ENCODE measurements at regions not wholly inside any gene's neighbourhood (a gene's known extent, or its start where the extent isn't known, plus 50 kb on each side); places are given as distances from the start of the nearest gene placed in this dataset.

DNA sequence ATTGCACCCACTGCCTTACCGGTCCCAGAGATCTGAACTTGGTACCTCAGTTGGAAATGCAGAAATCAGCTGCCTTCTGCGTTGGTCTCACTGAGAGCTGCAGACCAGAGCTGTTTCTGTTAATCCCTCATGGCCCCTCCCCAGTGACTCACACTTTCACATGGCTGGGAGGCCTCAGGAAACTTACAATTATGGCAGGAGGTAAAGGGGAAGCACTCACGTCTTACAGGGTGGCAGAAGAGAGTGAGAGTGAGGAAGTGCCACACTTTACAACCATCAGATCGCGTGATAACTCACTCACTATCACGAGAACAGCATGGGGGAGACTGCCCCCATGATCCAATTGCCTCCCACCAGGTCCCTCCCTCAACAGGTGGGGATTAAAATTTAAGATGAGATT, 648.5 kb downstream of the MTRR start:
- TF ChIP-seq, protein P1, sequence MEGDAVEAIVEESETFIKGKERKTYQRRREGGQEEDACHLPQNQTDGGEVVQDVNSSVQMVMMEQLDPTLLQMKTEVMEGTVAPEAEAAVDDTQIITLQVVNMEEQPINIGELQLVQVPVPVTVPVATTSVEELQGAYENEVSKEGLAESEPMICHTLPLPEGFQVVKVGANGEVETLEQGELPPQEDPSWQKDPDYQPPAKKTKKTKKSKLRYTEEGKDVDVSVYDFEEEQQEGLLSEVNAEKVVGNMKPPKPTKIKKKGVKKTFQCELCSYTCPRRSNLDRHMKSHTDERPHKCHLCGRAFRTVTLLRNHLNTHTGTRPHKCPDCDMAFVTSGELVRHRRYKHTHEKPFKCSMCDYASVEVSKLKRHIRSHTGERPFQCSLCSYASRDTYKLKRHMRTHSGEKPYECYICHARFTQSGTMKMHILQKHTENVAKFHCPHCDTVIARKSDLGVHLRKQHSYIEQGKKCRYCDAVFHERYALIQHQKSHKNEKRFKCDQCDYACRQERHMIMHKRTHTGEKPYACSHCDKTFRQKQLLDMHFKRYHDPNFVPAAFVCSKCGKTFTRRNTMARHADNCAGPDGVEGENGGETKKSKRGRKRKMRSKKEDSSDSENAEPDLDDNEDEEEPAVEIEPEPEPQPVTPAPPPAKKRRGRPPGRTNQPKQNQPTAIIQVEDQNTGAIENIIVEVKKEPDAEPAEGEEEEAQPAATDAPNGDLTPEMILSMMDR (conservative IDR thresholded peaks at IDR 0.05; ENCODE audit: control insufficient read depth, insufficient read depth, low read depth, low read length) = no peak
- DNase-seq (ENCODE audit: low read depth) = no peak
- H3K4me3 ChIP-seq (ENCODE audit: control insufficient read depth, low read depth, low read length) = no peak overlapping the region

DNA sequence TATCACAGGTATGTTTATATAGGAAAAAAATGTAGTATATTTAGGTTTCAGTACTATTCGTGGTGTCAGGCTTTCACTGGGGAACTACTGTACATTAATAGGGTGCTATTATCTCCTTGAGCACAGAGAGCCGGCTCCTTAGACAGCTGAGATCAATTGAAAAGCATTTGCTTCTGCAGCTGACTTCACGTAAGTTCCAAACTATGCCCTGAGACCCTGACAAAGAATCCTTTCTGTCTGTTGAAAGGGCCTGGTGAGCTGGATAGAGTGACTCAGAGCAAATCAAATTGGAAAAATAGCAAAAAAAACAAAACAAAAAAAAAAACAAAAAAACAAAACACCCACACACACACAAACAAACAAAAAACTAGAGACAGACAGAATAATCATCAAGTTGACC, 652.0 kb downstream of the MTRR start:
- DNase-seq (ENCODE audit: low read depth) = no peak
- TF ChIP-seq, protein P1 (conservative IDR thresholded peaks at IDR 0.05; ENCODE audit: control insufficient read depth, insufficient read depth, low read depth, low read length) = no peak
- no peak overlapping the region for H3K4me3 ChIP-seq (ENCODE audit: control insufficient read depth, low read depth, low read length)

GRCh38 chr5:8521991-8522390, 653.0 kb downstream of the MTRR start:
- DNase-seq (ENCODE audit: low read depth) = no peak
- TF ChIP-seq, protein P1 (conservative IDR thresholded peaks at IDR 0.05; ENCODE audit: control insufficient read depth, insufficient read depth, low read depth, low read length) = no peak
- no peak overlapping the region for H3K4me3 ChIP-seq (ENCODE audit: control insufficient read depth, low read depth, low read length)

DNA sequence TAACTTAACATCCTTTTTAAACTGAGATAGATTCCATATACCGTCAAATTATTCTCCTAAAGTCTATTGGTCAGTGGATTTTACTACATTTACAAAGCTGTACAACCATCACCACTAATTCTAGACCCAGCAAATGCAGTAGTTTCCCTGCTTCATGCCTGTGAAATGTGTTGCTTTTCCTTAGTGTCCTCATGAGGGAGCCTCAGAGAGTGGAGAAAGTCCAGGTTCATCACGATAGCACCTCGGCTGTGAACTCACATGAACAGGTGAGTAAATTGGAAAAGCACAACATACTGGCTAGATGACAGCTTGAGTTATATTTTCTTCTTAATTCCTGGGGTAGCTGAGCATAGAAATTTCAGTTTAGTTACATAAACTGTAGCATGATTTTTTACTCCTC, 653.7 kb downstream of the MTRR start:
- no peak overlapping the region for H3K4me3 ChIP-seq (ENCODE audit: control insufficient read depth, low read depth, low read length)
- no peak for DNase-seq (ENCODE audit: low read depth)
- TF ChIP-seq, protein P1 (conservative IDR thresholded peaks at IDR 0.05; ENCODE audit: control insufficient read depth, insufficient read depth, low read depth, low read length) = no peak

DNA sequence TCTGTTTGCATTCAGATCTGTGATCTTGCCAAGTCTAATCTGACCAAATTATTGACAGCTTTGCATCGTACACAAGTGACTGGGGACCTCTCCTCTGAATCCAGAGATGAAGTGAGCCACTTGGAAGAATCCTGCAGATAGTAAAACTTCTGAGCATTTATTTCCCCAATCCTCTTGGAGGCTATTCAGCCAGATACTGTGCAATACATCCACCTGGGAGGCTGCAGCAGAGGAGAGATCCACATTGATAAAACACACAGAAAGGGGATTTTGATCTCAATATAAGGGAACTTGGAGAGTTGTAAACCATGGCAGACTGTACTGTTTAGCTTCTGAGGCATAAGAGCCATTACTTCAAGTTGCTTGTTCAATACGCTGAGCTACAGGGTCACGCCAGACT, 654.6 kb downstream of the MTRR start:
- TF ChIP-seq, protein P1 (conservative IDR thresholded peaks at IDR 0.05; ENCODE audit: control insufficient read depth, insufficient read depth, low read depth, low read length) = no peak
- no peak overlapping the region for H3K4me3 ChIP-seq (ENCODE audit: control insufficient read depth, low read depth, low read length)
- no peak for DNase-seq (ENCODE audit: low read depth)

GRCh38 chr5:8525819-8526218, 656.9 kb downstream of the MTRR start:
- TF ChIP-seq, protein P1 (conservative IDR thresholded peaks at IDR 0.05; ENCODE audit: control insufficient read depth, insufficient read depth, low read depth, low read length) = no peak

GRCh38 chr5:8528106-8528505, 659.2 kb downstream of the MTRR start:
- no peak for DNase-seq (ENCODE audit: low read depth)
- TF ChIP-seq, protein P1 (conservative IDR thresholded peaks at IDR 0.05; ENCODE audit: control insufficient read depth, insufficient read depth, low read depth, low read length) = no peak
- H3K4me3 ChIP-seq (ENCODE audit: control insufficient read depth, low read depth, low read length) = no peak overlapping the region

More at GRCh38 chr5:8525819-8526218, 656.9 kb downstream of the MTRR start:
- DNase-seq (ENCODE audit: low read depth) = no peak
- H3K4me3 ChIP-seq (ENCODE audit: control insufficient read depth, low read depth, low read length) = no peak overlapping the region

All from fibroblast of mammary gland (primary cell).